Thyroid gland (tissue), 4 donors: ENCODE measurements at regions not wholly inside any gene's neighbourhood (a gene's known extent, or its start where the extent isn't known, plus 50 kb on each side); places are given as distances from the start of the nearest gene placed in this dataset.

Source experiments
- POLR2A ChIP-seq, 2 donors: fragments of 450-650 bp; IDR thresholded peaks; one replicate each; pipeline ENCODE4 v1.6.1; 2017; ENCODE audit warnings: antibody characterized with exemption in 2 of 2, mild to moderate bottlenecking in 2 of 2, moderate library complexity in 1 of 2
- TF ChIP-seq, protein P1 (sequence below), 6 experiments: fragments of 200-600 bp in 3 of 6; fragments of 450-650 bp in 3 of 6; sonication (generic) in 3 of 6; IDR thresholded peaks; one replicate each; pipeline ENCODE4 v1.5.1; 2016 to 2019; ENCODE audit warnings: antibody characterized with exemption in 6 of 6, mild to moderate bottlenecking in 2 of 6, inconsistent platforms in 1 of 6, moderate library complexity in 1 of 6

DNA sequence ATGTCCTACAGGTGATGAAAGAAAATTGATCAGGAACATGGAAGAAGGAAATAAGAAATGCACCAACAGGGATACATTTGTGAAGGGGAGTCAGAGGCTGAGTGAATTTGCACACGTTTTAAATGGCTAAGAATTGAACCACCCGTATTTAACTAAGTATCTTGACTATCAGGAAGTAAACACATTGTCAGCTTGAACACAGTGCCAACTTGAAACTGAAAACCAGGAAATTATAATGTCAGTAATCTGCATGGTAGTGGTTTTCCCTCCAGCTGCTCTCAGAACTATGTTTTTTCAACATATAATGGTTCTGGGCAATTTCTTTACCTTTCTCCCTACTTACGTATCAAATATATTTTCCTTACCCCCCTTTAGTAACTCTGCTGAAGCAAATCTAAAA, 366.5 kb upstream of the POU3F2 start:
- no peak for TF ChIP-seq POLR2A (IDR thresholded peaks at IDR 0.05)
- TF ChIP-seq, protein P1, sequence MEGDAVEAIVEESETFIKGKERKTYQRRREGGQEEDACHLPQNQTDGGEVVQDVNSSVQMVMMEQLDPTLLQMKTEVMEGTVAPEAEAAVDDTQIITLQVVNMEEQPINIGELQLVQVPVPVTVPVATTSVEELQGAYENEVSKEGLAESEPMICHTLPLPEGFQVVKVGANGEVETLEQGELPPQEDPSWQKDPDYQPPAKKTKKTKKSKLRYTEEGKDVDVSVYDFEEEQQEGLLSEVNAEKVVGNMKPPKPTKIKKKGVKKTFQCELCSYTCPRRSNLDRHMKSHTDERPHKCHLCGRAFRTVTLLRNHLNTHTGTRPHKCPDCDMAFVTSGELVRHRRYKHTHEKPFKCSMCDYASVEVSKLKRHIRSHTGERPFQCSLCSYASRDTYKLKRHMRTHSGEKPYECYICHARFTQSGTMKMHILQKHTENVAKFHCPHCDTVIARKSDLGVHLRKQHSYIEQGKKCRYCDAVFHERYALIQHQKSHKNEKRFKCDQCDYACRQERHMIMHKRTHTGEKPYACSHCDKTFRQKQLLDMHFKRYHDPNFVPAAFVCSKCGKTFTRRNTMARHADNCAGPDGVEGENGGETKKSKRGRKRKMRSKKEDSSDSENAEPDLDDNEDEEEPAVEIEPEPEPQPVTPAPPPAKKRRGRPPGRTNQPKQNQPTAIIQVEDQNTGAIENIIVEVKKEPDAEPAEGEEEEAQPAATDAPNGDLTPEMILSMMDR (IDR thresholded peaks at IDR 0.05), result no peak
